ENCODE measurements at regions not wholly inside any gene's neighbourhood (a gene's known extent, or its start where the extent isn't known, plus 50 kb on each side); places are given as distances from the start of the nearest gene placed in this dataset.

DNA sequence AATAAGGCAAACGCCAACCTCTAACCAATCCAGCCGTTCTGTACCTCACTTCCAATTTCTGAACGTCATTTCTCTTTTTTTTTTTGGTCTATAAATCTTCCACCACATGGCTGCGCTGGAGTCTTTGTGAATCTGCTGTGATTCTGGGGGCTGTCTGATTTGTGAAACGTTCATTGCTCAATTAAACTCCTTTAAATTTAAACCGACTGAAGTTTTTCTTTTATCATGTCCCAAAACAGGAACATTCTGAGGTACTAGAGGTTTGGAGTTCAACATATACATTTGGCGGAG lies 65.5 kb upstream of the BACH1 start:
- H3K27ac Mint-ChIP-seq: peak overlapping the region; percentile 96
- peaks cover 78% of the 10 kb centered on the region for H3K4me1 Mint-ChIP-seq
- intact Hi-C loops (cut with micrococcal nuclease): loop anchor here (1.0 to 2.0 kb wide), 13 partner anchors 25 to 616 kb away; no protein-coding TSS in a partner anchor

DNA sequence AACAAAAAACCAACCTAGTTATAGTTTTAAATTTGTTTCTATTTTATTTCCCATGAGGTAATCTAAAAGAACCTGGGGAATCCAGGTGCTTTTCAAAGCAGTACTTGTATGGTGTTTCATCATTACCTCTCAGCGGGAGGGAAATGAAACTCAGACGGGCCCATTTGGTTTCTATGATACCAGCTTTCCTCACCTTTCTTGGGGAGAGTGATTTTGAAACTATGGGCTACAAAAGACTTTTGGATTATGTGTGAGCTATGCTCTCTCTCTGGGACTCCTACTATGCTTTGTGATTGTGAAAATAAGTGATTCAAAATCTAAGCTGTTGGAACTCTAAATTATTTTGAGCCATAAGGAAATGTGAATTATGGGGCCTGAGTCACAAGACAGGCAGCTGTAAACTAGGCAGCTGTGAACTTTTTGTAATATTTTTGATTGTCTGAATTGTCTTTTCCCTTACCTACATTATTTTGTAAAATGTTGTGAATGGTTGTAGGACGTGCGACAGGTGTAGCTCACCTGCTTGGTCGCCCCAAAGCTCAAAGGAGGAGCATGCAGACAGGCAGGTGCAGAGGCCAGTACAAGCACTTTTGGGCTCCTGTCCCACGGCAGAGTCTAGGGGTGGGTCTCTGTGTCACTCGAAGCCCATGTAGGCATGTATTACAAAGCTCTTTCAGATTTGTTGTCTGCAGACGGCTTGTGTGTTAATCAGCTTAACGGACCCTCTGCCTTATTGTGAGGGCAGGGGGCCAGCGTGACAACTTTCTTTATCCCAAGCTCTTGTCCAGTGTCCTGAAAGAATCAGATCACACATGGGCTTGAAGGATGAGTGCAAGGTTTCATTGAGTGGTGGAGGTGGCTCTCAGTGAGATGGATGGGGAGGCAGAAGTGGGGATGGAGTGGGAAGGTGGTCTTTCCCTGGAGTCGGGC lies 64.8 kb upstream of the BACH1 start:
- DNase-seq: no peak
- Mint-ChIP-seq H3K4me1 (peaks cover 79% of the 10 kb centered on the region), H3K27ac (peak overlapping the region; percentile 96)

More for the DNA sequence above, 65.5 kb upstream of the BACH1 start:
- H3K27me3 Mint-ChIP-seq: no peaks in the 10 kb centered on the region
- POLR2A ChIA-PET: interaction anchor here (1.0 to 8.5 kb wide), 7 partner anchors 25 to 151 kb away, joined by 3 to 137 read pairs (median 6); partner anchors contain the start of gene BACH1
- TF ChIP-seq, protein P1, sequence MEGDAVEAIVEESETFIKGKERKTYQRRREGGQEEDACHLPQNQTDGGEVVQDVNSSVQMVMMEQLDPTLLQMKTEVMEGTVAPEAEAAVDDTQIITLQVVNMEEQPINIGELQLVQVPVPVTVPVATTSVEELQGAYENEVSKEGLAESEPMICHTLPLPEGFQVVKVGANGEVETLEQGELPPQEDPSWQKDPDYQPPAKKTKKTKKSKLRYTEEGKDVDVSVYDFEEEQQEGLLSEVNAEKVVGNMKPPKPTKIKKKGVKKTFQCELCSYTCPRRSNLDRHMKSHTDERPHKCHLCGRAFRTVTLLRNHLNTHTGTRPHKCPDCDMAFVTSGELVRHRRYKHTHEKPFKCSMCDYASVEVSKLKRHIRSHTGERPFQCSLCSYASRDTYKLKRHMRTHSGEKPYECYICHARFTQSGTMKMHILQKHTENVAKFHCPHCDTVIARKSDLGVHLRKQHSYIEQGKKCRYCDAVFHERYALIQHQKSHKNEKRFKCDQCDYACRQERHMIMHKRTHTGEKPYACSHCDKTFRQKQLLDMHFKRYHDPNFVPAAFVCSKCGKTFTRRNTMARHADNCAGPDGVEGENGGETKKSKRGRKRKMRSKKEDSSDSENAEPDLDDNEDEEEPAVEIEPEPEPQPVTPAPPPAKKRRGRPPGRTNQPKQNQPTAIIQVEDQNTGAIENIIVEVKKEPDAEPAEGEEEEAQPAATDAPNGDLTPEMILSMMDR (IDR thresholded peaks at IDR 0.05): no peak
- peak overlapping the region; percentile 72 for H3K4me3 Mint-ChIP-seq
- H3K36me3 Mint-ChIP-seq (ENCODE audit: low read depth): no peaks in the 10 kb centered on the region
- CTCF ChIA-PET: interaction anchor here (1.0 to 4.8 kb wide), 8 partner anchors 12 to 144 kb away, joined by 3 to 27 read pairs (median 4); partner anchors contain the start of gene BACH1
- no peak for DNase-seq
- ATAC-seq (ENCODE audit: low read depth): peak; percentile 42
- no peaks in the 10 kb centered on the region for H3K9me3 Mint-ChIP-seq

DNA sequence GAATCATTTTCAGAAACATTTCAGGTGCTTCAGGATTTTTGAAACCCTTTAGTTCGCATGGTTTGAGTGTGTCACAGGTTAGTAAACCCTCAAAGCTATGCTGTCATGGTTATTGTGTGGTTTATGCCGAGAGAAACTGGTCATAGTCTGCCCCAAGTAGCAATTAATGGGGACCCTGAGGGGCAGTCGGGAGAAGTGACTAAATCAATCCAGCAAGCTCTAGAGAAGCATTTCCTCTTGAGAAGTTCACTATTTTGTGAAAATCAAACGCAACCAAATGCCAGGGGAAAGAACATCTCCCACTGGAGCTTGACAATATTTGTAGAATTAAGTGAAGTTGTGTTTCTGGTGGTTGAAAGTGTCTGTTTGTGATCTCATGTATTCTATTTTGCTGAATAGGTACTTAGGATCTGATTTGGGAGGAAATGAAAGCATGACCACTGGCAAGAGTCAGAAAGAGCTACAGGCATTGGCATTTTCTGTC lies 63.0 kb upstream of the BACH1 start:
- DNase-seq (no peak), ATAC-seq (ENCODE audit: low read depth) (no peak)
- Mint-ChIP-seq H3K27ac (peak overlapping the region; percentile 96), H3K36me3 (ENCODE audit: low read depth) (no peaks in the 10 kb centered on the region), H3K4me1 (peaks cover 82% of the 10 kb centered on the region), H3K4me3 (peak overlapping the region; percentile 28), H3K27me3 (no peaks in the 10 kb centered on the region), H3K9me3 (no peaks in the 10 kb centered on the region)
- CTCF ChIA-PET: interaction anchor here (0.8 to 4.8 kb wide), 5 partner anchors 39 to 141 kb away, joined by 3 to 27 read pairs (median 3); partner anchors contain the start of gene BACH1
- intact Hi-C loops (cut with micrococcal nuclease): no loop called here
- POLR2A ChIA-PET: interaction anchor here (8.5 kb wide), 1 partner anchor 64 kb away, joined by 137 read pairs; the partner anchor contains the start of gene BACH1
- TF ChIP-seq, protein P1 (IDR thresholded peaks at IDR 0.05): no peak

More for the DNA sequence above, 64.8 kb upstream of the BACH1 start:
- ChIA-PET CTCF (interaction anchor here (0.9 to 4.8 kb wide), 9 partner anchors 12 to 145 kb away, joined by 3 to 27 read pairs (median 5); partner anchors contain the start of gene BACH1), POLR2A (interaction anchor here (0.7 to 8.5 kb wide), 12 partner anchors 25 to 215 kb away, joined by 3 to 137 read pairs (median 3); partner anchors contain the start of genes BACH1 and RWDD2B)
- TF ChIP-seq, protein P1 (IDR thresholded peaks at IDR 0.05): no peak
- ATAC-seq (ENCODE audit: low read depth): peak; percentile 79
- Mint-ChIP-seq H3K9me3 (no peaks in the 10 kb centered on the region), H3K36me3 (ENCODE audit: low read depth) (no peaks in the 10 kb centered on the region), H3K27me3 (no peaks in the 10 kb centered on the region), H3K4me3 (peak overlapping the region; percentile 72)
- intact Hi-C loops (cut with micrococcal nuclease): loop anchor here (1.0 to 2.0 kb wide), 13 partner anchors 26 to 615 kb away; no protein-coding TSS in a partner anchor

DNA sequence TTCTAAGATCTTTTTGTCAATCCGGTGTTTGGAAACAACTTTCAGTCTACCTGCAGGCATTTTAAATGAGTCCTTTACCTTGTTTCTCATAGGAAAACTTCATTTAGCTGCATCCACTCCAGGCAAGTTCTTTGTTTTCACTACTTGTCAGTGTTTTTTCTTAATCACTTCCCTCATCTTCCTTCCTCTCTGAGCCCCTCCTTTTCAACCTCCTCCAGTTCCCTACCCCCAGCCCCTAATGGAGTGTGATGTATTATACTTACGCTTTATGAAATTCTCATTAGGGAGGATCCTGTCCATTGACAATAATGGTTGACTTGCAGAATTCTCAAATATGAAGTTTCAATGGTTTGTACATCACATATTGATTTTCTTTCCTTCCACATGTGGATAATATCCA lies 62.5 kb upstream of the BACH1 start:
- Mint-ChIP-seq H3K27ac (peak overlapping the region; percentile 96), H3K4me1 (peaks cover 78% of the 10 kb centered on the region), H3K9me3 (no peaks in the 10 kb centered on the region), H3K4me3 (peak overlapping the region; percentile 28), H3K27me3 (no peaks in the 10 kb centered on the region), H3K36me3 (ENCODE audit: low read depth) (no peaks in the 10 kb centered on the region)
- ChIA-PET CTCF (interaction anchor here (0.8 to 4.8 kb wide), 5 partner anchors 39 to 140 kb away, joined by 3 to 27 read pairs (median 3); partner anchors contain the start of gene BACH1), POLR2A (interaction anchor here (8.5 kb wide), 1 partner anchor 63 kb away, joined by 137 read pairs; the partner anchor contains the start of gene BACH1)
- DNase-seq (no peak), ATAC-seq (ENCODE audit: low read depth) (no peak)
- intact Hi-C loops (cut with micrococcal nuclease): no loop called here
- TF ChIP-seq, protein P1 (IDR thresholded peaks at IDR 0.05): no peak

Measured in activated B cell treated with CpG ODN at 0.5 μM for 24 hours (primary cell).